Loucy (cell line): ENCODE measurements at regions not wholly inside any gene's neighbourhood (a gene's known extent, or its start where the extent isn't known, plus 50 kb on each side); places are given as distances from the start of the nearest gene placed in this dataset.
"Not testable (repeated sequence)": the region's sequence is repeated elsewhere in the genome, so short reads cannot be mapped to it uniquely, and the experiment has no call there.

ENCODE experiments used
- CTCF ChIP-seq: fragments of 200-600 bp; sonication (generic); conservative IDR thresholded peaks from 2 replicates; pipeline ENCODE4 v1.5.1; 2014; ENCODE audit warnings: mild to moderate bottlenecking, antibody characterized with exemption, low read length
- EZH2phosphoT487 ChIP-seq: fragments of 200-600 bp; IDR thresholded peaks from 2 replicates; pipeline ENCODE4 v1.6.1; 2018; ENCODE audit warnings: antibody characterized with exemption, mild to moderate bottlenecking, moderate library complexity, borderline replicate concordance

- TF ChIP-seq CTCF, EZH2phosphoT487: not testable (repeated sequence)
Observed at GRCh38 chr21:5149222-5149621, 5372.2 kb upstream of the TPTE start.
